Vagina (tissue), 2 donors: ENCODE measurements at regions not wholly inside any gene's neighbourhood (a gene's known extent, or its start where the extent isn't known, plus 50 kb on each side); places are given as distances from the start of the nearest gene placed in this dataset.

Experiments used
- CTCF ChIP-seq, 3 experiments: fragments of 450-650 bp in 2 of 3; fragments of 200-600 bp in 1 of 3; sonication (generic) in 1 of 3; IDR thresholded peaks; one replicate each; pipeline ENCODE4 v1.5.1; 2017 to 2019; ENCODE audit warnings: antibody characterized with exemption in 3 of 3, mild to moderate bottlenecking in 2 of 3, moderate library complexity in 2 of 3
- POLR2A ChIP-seq, 2 donors: fragments of 450-650 bp; IDR thresholded peaks; one replicate each; pipeline ENCODE4 v1.6.1; 2017; ENCODE audit warnings: antibody characterized with exemption in 2 of 2, mild to moderate bottlenecking in 2 of 2, moderate library complexity in 2 of 2
- POLR2AphosphoS5 ChIP-seq, 2 donors: sonication (generic); formaldehyde crosslinking; IDR thresholded peaks; one replicate each; pipeline ENCODE4 v1.9.0; 2017; ENCODE audit warnings: antibody characterized with exemption in 2 of 2, mild to moderate bottlenecking in 2 of 2, low read depth in 1 of 2; ENCODE audit not compliant: insufficient read depth in 1 of 2

- TF ChIP-seq CTCF (IDR thresholded peaks at IDR 0.05), result no peak
- TF ChIP-seq POLR2AphosphoS5 (IDR thresholded peaks at IDR 0.05; ENCODE audit: insufficient read depth in 1 of 2, low read depth in 1 of 2), result no peak
- no peak for TF ChIP-seq POLR2A (IDR thresholded peaks at IDR 0.05)
Measured at GRCh38 chrX:121154858-121155404, 107.5 kb downstream of the GLUD2 start.
